HT1080 (cell line): ENCODE measurements at regions not wholly inside any gene's neighbourhood (a gene's known extent, or its start where the extent isn't known, plus 50 kb on each side); places are given as distances from the start of the nearest gene placed in this dataset.

Experiments used
- DNase-seq: peaks from one replicate; pipeline ENCODE4 v3.0.0-alpha.2; 2015; ENCODE audit warnings: low read depth

DNA sequence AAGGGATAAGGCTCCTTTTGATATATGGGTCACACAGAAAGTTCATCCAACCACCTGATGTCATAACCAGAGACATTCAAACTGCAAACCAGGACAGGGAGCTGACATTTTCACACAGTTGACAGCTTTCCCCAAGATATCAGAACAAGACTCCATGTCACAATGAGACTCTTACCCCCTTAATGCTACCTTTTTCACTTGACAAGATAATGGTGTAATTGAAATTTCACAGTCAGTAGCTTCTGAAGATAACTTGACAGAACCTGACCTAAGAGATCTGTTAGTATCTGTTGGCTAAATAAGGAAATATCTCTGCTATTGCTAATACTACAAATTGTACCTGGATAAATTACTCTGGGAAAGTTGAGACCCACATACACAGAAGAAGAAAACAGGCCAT lies 187.3 kb downstream of the C12orf50 start:
- DNase-seq, result no peak

DNA sequence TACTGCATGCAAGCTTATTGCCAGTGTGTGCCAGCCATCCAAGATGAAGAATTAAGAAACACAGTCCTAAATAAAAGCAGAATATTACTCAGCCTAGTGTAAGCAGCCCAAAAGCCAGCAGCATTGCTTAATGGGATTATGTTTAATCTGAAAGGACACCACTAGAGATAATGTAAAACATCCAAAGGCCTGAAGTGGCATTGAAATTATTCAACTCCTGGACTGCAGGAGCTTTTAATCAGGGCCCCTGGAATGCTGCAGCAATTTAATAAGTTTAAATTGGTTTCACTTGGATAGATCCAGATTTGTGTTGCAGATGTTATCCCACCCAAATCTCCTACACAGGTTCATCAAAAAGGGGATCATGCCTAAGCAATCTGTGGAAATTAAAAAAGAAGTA lies 193.0 kb downstream of the C12orf50 start:
- no peak for DNase-seq

DNA sequence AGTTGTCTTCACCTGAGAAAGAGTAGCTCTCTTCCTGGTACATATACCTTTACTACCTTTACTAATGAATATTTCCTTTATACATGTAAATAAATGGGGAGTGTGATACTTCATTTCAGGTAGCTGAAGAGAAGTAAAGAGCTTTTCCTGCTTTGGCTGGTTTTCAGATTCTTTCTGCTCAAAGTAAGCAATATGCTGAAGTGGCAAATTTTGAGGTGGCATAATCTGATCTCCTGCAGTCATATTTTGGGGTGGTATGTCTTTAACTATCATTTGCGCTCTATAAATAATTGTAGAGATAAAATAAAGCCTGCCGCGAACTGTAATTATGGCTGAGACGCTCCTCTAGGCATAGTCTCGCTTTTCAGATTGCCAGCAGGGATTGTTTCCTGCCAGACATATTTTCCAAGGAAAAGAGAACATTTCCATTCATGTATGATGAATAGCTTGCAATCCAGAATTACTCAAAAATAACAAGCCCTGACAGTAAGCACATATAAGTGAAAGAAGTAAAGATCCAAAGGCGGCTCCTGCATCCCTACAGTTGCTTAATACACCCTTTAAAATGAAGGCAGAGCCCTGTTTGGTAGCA lies 200.7 kb downstream of the C12orf50 start:
- no peak for DNase-seq

DNA sequence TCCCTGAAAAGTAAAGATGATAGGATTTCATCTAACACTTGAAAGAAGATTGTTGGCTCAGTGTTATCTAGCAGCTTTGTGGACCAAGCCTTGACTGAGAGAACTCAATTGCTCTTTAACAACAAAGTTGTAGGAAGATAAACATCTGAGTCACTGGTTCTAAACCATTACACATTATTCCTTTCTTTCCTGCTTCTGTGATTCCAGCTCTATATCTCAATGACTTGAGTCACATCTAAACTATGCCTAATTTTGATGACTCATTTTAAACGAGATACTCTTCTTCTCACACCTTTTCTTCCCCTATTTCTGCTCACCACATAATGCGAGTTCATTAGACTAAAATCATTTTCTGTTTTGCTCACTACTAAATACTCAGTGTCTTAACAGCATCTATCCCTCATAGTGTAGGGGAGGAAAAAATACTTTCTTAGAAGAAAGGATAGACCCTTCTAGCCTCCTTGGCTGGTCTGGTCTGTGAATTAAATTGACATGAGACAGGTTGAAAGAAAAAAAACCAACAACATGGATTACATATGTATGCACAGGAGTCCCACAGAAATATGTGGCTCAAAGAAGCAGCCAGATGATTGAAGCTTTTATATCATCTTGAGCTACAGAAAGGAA lies 201.4 kb downstream of the C12orf50 start:
- DNase-seq, result peak; percentile 84

DNA sequence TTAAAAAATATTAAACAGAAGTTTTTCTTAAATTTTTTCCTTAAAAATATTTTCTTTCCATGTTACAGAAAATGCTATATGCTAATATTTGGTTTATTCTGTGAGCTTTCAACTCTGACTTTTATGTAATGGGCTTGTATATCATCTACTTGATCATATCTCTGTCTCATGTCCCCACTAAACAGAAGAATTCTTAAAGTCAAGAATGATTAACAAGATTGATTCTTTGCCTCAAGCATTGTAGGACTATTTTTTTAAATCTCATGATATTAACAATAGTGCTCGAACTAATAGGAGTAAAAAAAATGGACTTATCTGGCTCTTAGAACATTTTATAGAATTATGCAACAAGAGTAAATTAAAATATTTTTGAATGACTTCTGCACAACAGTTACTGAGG lies 206.3 kb downstream of the C12orf50 start:
- no peak for DNase-seq

DNA sequence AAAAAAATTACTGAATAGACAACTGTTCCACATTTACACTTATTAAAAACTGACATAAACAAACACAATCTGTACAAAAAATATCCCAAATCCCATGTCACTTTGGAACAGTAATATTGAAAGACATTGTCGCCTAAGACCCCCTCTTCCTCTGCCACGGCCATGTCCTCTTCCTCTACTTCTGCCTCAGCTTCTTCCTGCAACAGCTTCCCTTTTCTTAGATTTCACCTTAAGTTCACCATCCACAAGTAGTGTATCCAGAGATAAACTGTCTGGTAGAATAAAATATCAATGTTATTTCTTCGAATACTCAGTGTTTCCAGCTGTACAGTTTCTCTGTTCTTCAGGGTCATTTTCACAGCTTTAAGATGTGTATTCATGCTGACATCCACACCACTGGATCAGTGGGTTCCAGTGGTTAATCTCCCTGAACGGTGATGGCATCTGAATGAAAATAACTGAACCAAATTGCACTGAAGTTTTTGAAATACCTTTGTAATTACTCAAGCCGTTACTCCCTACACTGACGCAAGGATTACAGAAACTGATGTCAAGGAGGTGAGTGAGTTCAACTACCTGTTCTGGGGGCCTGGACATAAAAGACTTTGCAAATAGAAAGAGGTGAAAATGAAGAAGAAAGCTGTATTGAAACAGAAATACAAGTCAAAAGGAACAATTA lies 208.5 kb downstream of the C12orf50 start:
- DNase-seq, result peak; percentile 65

DNA sequence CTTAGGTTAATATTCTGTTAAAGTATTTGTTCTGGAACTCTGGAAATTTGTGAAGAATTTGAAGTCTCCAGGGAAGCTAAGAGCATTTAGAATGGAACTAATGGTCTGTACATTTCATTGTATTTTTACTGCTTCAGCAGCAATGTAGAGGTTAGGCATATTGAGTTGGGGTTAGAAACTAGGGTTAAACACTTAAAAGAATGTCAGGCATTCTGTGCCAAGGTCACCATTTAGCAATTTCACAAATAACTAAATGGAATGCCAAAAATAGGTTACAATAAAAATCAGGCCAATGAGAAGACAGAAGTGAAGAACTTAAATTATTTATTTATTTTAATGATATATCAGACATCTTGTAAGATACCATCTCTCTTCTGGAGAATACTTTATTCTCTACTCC lies 210.8 kb downstream of the C12orf50 start:
- no peak for DNase-seq

DNA sequence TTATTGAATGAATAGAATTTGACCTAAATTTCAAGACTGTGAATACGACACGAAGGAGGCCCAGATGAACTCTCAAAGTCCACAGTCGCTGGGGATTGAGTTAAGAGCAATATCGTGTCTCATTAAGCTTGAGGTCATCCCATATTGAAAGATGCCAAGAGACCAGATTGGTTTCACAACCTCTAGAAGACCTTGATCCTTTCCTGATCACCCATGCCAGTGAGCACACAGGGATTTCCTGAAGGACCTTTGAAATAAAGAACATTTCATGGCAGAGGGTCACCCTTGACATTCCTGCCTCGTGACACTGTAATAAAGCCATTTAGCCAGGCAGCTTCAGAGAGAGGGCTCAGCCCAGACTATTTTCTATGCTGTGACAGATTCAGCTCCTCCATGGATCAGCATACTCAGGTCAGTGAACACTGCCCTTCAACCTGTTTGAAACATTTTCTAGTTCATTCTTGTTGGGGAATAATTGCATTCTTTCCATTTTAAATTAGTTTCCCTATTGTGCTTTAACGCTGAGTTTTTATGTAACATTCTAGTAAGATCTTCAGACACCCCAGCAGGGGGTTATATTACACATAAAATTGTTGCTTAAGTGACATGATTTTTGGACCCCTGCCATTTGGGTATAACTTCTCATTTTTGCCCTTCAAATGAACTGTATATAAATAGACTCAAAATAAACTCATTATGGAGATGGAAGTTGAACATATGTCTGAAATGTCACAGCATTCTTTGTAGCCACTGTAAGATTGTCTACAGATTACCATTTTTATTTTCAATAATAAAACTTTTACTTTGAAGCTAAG lies 213.2 kb downstream of the C12orf50 start:
- no peak for DNase-seq

DNA sequence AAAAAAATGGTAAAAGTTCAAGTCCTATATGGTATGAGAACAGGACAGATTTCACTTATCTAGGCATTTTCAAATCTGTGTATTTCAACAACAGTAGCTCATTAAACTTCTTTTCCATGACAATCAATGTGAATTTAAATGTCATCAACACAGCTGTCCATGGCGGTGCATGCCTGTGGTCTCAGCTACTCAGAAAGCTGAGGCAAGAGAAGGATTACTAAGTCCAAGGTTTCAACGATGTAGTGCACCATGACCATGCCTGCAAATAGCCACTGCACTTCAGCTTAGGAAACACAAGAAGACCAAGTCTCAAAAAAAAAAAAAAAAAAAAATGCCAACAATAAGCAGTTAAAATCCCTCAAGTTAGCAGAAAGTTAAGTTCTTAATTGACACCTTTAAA lies 214.6 kb downstream of the C12orf50 start:
- no peak for DNase-seq

DNA sequence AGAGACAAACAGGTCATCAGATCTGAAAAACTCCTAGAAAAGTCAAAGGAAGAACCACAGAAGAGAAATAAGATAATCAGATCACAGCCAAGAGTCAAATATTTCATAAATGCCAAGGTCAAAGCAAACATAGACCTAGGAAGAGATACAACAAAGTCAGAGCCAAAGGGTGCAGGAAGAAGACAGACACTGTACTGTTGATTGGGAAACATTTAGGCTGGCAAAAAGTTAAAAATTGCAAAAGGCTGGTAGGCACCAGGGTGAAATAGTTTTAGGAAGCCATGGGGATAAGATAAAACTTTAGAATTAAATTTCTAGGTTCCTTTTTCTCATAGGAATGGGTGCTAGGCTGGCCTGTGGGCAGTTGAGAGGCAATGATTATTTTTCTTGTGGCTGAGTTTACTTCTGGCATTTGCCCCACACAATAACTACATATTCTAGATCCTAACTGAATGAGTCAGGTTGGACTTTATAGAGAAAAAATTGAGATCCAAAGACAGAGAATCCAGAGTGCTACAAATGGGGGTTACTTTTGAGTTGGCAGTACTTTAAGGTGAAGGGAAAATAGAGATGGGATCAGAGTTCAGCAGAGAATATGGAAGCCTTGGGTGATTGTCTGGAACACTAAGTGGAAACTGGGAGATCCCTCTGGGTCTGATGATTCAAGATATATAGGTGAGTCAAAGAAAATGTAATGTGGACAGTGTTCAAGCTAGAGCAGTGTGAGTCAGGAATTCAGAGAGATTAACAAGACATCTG lies 215.5 kb downstream of the C12orf50 start:
- DNase-seq, result peak; percentile 64

DNA sequence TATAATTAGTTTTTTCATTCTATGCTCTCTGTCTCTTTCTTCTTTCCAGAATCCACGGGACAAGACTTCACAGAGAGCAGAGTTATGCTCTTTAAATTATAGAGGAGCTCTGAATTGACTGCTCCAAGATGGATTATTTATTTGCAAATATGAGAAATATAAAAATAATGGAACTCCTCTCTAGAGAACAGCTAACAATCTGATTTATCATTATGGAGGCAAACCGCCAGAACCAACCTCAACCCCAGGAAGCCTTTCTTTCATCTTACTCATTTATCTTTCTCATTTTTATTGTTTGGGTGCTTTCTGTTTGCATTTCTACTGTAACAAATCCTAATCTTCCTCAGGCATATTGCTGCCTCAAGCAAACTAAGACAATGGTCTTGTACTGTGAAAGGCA lies 216.5 kb downstream of the C12orf50 start:
- no peak for DNase-seq

DNA sequence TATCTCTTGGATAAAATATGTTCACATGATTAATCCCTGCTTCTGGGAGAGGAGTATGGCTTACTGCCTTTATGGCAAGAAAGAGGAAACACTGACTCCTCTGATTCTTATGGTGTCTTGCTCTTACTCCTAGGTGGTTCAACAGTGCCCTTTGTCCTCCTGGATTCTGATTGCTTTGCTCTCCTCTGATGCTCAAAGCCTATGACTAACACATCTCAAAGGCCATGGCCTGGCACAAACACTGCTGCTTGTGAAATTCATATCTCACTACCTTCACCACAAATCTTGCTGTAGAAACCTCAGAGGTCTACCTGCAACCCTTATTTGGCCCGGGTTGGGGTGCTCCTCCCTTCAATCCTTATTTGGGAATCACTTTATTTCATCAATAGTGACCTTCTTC lies 217.2 kb downstream of the C12orf50 start:
- DNase-seq, result peak; percentile 36

DNA sequence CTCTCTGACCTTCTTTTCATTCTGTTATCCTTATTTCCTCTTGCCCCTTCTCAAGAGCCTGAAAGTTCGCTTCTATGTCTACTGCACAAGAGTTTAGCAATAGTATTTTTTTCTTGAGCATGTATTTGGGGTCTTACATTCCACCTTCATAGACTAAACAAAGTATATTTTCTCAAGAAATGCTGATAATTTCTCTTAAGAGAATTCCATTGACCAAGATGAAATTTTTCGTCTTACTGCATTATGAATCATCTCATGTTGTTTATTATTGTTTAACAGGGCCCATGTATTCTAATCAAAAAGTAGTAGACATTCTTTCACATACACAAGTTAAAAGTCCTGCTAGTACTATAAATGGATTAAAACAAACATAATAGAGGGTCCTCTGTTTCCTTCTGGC lies 219.3 kb downstream of the C12orf50 start:
- no peak for DNase-seq

DNA sequence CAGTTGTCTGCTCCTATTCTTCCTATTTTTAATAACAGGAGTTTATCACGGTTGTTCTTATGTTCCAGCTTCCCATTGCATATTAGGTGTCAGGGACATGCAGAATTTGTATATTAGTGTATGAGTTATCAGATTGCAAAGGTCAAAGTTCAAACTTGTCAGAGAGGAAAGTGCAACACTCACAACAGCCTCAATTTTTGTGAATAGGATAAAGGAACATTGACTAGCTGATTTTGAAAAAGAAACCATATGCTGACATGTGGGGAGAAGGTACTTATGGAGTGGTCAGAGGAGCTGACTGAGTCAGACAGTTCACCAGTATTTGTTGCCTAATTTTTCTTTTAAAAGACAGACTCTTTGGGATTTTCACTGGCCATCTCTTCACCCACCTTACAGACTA lies 222.1 kb downstream of the C12orf50 start:
- DNase-seq, result no peak

DNA sequence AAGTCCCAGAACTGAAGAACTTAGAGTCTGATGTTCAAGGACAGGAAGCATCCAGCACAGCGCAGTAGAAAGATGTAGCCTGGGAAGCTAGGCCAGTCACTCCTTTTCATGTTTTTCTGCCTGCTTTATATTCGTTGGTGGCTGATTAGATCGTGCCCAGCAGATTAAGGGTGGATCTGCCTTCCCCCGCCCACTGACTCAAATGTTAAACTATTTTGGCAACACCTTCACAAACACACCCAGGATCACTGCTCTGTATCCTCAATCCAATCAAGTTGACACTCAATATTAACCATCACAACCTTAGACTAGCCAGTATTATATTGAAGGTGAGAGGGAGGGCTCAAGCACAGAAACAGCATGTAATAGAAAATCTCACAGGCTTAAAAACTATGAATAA lies 222.9 kb downstream of the C12orf50 start:
- no peak for DNase-seq

DNA sequence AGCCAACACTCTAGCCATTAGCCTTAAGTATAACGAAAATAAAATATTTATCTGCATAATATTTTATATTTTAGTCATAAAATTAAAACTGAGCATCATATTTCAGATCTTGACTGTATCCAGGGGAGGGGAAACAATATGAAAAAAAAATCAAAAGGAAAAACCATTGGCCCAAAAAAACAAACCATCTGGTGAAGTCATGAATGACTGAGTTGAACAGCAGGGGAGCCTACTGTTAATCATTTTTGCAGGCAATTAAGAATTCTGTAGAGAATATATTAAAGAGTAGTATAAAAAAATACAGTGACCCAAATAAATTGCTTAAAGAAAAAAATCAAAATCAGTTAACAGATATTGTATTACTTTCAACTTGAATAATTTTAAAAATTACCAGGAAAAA lies 224.8 kb downstream of the C12orf50 start:
- no peak for DNase-seq

DNA sequence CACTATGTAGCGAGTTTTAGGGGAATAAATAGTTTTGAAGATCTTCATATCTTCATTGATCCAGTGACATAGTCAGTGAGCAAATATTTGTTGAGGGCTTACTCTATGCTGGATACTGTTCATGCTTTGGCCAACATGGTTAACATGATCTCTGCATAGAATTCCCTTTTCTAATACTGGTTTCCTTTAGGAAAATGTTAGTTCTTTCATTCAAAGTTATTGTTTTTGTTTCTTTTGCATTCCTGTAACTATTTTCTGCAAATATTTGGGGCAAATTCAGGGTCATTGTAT lies 226.5 kb downstream of the C12orf50 start:
- DNase-seq, result no peak

DNA sequence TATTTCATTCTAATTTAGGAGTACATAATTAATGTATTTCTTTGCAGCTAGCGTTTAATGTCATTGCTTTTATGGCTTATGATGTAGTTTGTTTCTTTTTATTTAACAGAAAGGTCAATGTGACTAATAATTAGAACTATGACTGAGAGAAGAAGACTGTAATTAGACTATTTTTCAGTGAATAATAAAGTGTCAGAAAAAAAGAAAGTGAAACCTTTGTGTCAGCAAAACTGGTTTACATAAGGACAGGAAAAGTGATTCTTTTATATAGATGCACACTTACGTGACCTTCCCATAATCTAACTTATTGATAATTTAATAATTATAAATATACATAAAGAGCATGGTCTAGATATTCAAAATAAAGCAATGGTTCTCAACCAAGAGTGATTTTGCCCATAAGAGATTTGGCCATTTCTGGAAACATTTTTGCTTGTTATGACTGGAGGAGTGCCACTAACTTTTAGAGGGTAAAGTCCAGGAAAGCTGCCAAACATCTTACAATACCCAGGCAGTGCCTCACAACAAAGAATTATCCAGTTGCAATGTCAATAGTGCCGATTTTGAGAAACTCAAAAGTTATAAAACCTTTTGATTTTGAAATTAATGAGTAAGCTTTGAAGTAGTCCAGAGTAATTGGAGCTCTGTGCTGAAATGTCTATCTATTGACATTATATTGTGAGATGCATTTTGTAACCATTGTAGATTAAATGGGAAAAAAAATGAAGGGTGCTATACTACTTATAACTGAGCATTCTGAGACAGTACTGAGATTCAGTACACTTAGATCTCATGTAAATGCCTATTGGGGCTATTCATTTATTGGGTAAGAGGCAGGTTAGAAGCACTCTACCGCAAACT lies 227.1 kb downstream of the C12orf50 start:
- DNase-seq, result peak; percentile 30

DNA sequence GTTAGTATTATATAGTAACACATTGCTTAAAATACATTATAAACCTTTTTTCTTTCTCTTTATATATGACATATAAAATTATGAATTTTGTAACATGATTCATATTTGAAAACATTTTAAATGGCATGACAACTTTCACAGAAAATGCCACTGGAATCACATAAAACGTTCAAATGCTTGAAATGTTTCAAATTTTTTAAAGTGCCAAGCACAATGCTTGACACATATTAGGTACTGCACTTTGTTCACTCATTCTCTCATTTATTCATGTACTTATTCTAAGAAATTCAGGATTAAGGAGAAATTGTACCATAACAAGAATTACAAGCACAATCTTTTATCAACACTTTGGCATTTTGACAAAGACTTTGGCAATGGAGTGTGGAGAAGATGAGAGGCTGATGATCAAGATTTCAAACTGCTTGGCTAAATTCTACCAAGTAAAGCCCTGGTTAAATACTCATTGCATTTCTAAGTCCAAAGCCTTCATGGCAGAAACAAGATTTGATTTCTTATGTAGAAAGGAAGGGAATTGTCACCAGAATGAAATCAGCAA lies 232.2 kb downstream of the C12orf50 start:
- DNase-seq, result no peak

DNA sequence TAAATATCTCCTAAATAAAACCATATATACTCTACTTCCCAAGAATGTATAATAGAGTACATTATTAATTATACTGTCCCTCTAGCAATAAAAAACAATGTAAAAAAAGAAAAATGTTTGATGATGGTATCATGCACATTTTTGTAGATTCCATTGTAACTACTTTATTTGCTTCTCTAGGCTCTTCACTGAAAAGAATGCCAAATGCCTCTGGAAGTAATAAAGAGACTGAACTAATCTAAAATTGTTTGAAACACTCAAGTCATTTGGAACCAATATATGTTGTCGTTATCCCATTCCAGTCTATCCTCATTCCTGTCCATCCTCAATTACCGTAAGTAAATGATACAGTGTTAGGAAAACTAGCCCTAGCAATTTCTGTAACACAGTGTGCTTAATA lies 233.6 kb downstream of the C12orf50 start:
- no peak for DNase-seq
